ENCODE measurements at regions not wholly inside any gene's neighbourhood (a gene's known extent, or its start where the extent isn't known, plus 50 kb on each side); places are given as distances from the start of the nearest gene placed in this dataset.

DNA sequence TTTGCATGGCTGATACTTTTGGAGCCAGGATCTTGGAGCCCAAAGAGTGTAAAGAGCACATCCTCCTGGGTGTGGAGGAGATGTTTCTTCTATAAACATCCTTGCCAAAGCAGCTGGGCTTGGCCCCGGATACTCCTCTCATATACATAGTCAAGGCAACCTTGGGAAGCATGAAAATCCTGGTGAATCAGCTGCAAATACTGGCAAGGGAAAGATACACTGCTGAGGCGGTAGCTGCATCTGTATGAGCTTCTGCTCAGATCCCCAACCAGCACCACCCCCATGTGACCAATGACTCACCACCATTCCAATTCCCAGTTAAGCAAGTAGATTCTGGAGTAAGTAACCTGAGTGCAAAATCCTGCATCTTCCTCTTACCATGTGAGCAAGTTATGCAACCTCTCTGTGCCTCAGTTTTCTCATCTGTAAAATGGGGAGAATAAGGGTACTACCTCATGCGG, 567.4 kb downstream of the MED13L start:
- no peak for ATAC-seq (ENCODE audit: insufficient number of reproducible peaks, low FRiP score, low read depth)
- Histone ChIP-seq H3K36me3 (no peaks in the 10 kb centered on the region), H3K27me3 (replicated peaks; ENCODE audit: insufficient read depth) (no peaks in the 10 kb centered on the region), H3K4me3 (no peak overlapping the region), H3K4me1 (ENCODE audit: control insufficient read depth in 1 of 2, low read depth in 2 of 2) (peaks cover 7 to 17% of the 10 kb centered on the region in 2 donors), H3K27ac (peak overlapping the region in 1 of 2 donors; percentile 34), H3K9me3 (no peaks in the 10 kb centered on the region)
- TF ChIP-seq, protein P1, sequence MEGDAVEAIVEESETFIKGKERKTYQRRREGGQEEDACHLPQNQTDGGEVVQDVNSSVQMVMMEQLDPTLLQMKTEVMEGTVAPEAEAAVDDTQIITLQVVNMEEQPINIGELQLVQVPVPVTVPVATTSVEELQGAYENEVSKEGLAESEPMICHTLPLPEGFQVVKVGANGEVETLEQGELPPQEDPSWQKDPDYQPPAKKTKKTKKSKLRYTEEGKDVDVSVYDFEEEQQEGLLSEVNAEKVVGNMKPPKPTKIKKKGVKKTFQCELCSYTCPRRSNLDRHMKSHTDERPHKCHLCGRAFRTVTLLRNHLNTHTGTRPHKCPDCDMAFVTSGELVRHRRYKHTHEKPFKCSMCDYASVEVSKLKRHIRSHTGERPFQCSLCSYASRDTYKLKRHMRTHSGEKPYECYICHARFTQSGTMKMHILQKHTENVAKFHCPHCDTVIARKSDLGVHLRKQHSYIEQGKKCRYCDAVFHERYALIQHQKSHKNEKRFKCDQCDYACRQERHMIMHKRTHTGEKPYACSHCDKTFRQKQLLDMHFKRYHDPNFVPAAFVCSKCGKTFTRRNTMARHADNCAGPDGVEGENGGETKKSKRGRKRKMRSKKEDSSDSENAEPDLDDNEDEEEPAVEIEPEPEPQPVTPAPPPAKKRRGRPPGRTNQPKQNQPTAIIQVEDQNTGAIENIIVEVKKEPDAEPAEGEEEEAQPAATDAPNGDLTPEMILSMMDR (IDR thresholded peaks at IDR 0.05) = no peak
- DNase-seq (ENCODE audit: low spot score) = no peak

DNA sequence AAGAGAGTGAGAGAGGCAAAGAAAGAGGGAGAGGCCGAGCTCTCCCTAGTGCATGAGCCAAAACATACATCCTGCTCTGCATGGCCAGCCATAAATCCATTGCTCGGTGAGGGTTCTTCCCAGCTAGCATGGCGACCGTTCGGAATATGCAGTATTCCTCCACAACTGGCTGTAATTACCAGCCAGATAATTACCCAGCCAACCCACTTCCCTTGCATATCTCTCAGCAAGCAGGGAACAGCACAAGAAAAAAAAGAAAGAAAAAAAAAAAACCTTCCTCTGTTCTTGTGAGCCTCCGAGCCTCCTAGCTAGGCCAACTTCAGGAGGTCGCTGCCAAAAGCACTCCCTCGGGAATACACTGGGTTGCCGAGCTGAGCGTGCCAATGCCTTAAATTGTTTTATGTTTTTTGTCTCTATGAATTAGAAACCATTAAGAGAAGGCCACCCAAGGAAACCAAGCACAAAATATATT, 567.9 kb downstream of the MED13L start:
- DNase-seq (ENCODE audit: low spot score) (peak; percentile 17), ATAC-seq (ENCODE audit: insufficient number of reproducible peaks, low FRiP score, low read depth) (peak; percentile 64)
- Histone ChIP-seq H3K4me3 (peak overlapping the region; percentile 35), H3K36me3 (no peaks in the 10 kb centered on the region), H3K4me1 (ENCODE audit: control insufficient read depth in 1 of 2, low read depth in 2 of 2) (peaks cover 7 to 17% of the 10 kb centered on the region in 2 donors), H3K27me3 (replicated peaks; ENCODE audit: insufficient read depth) (no peaks in the 10 kb centered on the region), H3K27ac (peak overlapping the region in 1 of 2 donors; percentile 34), H3K9me3 (no peaks in the 10 kb centered on the region)
- TF ChIP-seq, protein P1 (IDR thresholded peaks at IDR 0.05) = no peak

DNA sequence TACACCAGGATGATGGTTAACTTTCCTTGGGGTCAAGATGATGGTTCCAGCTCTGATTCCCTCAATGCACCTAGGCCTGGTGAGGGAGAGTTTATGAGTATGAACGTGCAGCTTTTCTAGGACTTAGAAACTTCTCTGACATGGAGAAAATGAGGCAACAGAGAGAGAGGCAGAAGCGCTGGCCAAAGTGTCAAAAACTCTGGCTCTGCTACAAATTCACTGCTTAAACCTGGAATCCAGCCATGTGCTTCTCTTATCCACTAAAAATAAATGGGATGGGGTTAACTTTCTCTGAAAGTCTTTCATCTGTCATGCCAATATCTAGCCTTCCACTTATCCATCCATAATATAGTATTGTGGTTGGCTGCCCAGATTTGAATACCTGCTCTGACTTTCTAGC, 568.7 kb downstream of the MED13L start:
- H3K36me3 ChIP-seq = no peaks in the 10 kb centered on the region
- H3K27ac ChIP-seq = peak overlapping the region in 1 of 2 donors; percentile 4
- DNase-seq (ENCODE audit: low spot score) (no peak), ATAC-seq (ENCODE audit: insufficient number of reproducible peaks, low FRiP score, low read depth) (no peak)
- no peak overlapping the region for H3K4me3 ChIP-seq
- no peaks in the 10 kb centered on the region for H3K27me3 ChIP-seq (replicated peaks; ENCODE audit: insufficient read depth)
- TF ChIP-seq, protein P1 (IDR thresholded peaks at IDR 0.05) = no peak
- H3K4me1 ChIP-seq (ENCODE audit: control insufficient read depth in 1 of 2, low read depth in 2 of 2) = peaks cover 7 to 17% of the 10 kb centered on the region in 2 donors
- no peaks in the 10 kb centered on the region for H3K9me3 ChIP-seq

DNA sequence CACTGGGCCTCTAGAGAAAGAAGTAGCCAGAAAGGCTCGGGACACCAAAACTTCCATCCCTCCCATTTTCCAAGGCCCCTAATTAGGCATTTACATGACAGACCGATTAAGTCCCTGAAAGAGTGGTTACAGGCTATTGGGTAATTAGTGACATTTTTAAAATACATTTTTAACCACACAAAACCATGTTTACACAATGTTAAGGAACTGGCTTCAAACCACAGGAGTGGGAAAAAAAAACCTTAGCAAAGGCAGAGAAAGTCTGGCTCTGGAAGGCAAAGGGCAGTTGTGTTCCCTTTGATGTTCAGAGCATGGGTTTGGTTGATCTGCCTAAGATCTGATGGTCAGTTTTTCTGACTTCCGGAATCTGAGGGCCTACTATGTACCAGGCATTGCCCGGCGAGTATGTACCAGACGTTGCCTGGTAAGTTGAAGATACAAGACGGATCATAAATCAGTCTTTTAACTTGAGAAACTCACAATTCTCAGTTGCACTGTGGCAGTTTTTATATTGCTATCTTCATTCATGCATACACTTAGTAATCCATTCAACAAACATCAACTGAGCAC, 576.5 kb downstream of the MED13L start:
- ATAC-seq (ENCODE audit: insufficient number of reproducible peaks, low FRiP score, low read depth) = no peak
- TF ChIP-seq, protein P1 (IDR thresholded peaks at IDR 0.05) = no peak

DNA sequence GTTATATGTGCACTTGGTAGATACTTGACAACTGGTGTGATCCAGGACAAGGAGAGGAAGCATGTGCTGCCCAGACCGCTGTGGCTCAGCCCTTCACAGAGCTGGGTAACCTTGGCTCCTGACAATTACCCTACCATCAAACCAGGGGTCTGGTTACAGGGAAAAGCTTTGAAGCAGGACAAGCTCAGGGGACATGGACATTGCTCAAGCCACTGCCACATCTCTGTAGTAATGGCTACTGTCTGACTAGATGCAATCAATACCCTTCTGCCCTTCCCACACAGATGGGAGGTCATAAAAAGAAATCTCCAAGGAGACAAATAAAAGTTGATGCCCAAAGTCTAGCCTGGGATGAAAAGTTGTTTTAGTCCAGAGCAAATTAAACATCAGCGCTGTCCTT, 577.4 kb downstream of the MED13L start:
- no peak overlapping the region for H3K27ac ChIP-seq
- no peaks in the 10 kb centered on the region for H3K4me1 ChIP-seq (ENCODE audit: control insufficient read depth in 1 of 2, low read depth in 2 of 2)
- H3K36me3 ChIP-seq = no peaks in the 10 kb centered on the region
- H3K4me3 ChIP-seq = no peak overlapping the region
- no peaks in the 10 kb centered on the region for H3K27me3 ChIP-seq (replicated peaks; ENCODE audit: insufficient read depth)
- no peaks in the 10 kb centered on the region for H3K9me3 ChIP-seq
- ATAC-seq (ENCODE audit: insufficient number of reproducible peaks, low FRiP score, low read depth) = no peak
- no peak for DNase-seq (ENCODE audit: low spot score)
- TF ChIP-seq, protein P1 (IDR thresholded peaks at IDR 0.05) = no peak

More for the DNA sequence above, 576.5 kb downstream of the MED13L start:
- no peak for DNase-seq (ENCODE audit: low spot score)
- H3K4me3 ChIP-seq = no peak overlapping the region
- no peaks in the 10 kb centered on the region for H3K36me3 ChIP-seq
- no peaks in the 10 kb centered on the region for H3K27me3 ChIP-seq (replicated peaks; ENCODE audit: insufficient read depth)
- H3K9me3 ChIP-seq = no peaks in the 10 kb centered on the region
- no peak overlapping the region for H3K27ac ChIP-seq
- no peaks in the 10 kb centered on the region for H3K4me1 ChIP-seq (ENCODE audit: control insufficient read depth in 1 of 2, low read depth in 2 of 2)

Measured in thoracic aorta (tissue), 2 donors.